ENCODE measurements at regions not wholly inside any gene's neighbourhood (a gene's known extent, or its start where the extent isn't known, plus 50 kb on each side); places are given as distances from the start of the nearest gene placed in this dataset.

DNA sequence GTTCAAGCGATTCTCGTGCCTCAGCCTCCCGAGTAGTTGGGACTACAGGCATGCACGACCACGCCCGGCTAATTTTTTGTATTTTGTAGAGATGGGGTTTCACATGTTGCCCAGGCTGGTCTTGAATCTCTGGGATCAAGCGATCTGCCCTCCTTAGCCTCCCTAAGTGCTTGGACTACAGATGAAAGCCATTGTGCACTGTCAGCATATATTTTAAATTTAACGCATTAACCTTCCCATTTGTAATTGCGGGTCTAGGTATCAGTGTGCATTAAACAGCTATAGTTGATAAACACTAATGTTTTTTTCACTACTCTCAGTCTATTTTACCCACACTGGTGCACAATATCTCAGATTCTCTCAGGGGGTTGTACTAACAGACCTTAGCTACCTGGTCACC lies 1930.8 kb downstream of the C4orf33 start:
- DNase-seq (ENCODE audit: low read depth in 2 of 2) = no peak

DNA sequence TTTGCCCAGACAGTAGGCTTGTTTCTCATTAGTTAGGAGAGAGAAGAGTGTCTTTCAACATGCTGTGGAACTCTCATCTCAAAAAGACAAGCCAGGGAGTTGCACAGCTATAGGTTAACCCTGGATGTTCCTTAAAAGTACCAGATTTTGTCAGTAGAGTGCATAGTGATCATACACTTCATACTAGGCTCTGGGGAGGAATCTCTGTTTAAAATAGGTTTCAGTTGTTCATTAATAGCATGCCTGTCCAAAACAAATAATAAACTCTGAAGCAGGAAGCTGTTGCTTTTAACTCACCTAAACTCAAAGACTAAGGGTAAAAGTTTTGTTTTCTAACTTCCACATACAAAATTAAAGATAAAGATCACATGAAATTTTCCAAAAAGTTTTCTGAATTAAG lies 1948.4 kb downstream of the C4orf33 start:
- DNase-seq (ENCODE audit: low read depth in 2 of 2) = no peak

- DNase-seq (ENCODE audit: low read depth in 2 of 2) = no peak
Measured at GRCh38 chr4:131046821-131047220, 1950.9 kb downstream of the C4orf33 start.

GRCh38 chr4:131052646-131053045 lies 1956.7 kb downstream of the C4orf33 start:
- DNase-seq (ENCODE audit: low read depth in 2 of 2) = no peak

DNA sequence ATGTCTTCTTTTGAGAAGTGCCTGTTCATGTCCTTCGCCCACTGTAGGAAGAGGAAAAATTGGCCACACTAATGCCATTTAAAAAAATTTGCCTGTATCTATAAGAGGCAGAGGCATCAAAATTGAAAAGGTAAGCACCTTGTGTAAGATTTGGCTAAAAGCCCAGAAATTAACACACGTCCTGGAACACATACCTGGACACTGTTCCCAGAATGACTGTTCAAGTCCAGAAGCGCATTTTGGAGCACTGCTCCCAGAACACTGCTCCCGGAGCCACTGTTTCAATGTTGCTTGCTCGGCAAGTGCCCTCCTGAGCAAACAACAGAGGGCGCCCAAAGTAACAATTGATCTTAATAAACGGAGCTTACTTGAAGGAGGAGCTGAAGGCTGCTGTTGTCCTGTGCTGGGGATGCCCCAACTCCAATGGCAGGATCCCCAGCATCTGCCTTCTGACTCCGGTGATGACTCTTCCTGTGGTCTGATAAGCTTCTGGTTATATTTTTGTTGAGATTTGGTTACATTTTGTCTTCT lies 1958.6 kb downstream of the C4orf33 start:
- DNase-seq (ENCODE audit: low read depth in 2 of 2) = no peak

GRCh38 chr4:131061734-131062133 lies 1965.8 kb downstream of the C4orf33 start:
- DNase-seq (ENCODE audit: low read depth in 2 of 2) = no peak

DNA sequence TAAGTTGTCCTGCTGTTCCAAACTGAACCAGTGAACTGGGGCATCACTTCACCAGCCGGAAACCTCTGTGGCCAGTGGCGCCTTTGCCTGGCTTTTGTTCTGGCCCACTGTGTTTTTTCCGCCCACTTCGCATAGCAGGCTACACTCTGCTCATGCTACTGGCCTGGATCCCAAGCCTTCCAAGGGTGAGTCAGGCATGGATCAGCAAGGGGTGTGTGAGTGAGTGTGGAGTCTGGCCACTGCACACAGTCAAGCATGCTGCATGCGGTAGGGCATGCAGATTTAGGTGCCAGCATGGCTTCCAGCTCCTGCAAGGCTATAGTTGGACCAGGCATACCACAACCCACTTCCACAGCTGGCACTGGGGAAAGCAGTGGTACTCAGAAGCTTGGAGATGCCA lies 1967.9 kb downstream of the C4orf33 start:
- no peak for DNase-seq (ENCODE audit: low read depth in 2 of 2)

- DNase-seq (ENCODE audit: low read depth in 2 of 2) = no peak
Measured at GRCh38 chr4:131081069-131081468, 1985.1 kb downstream of the C4orf33 start.

DNA sequence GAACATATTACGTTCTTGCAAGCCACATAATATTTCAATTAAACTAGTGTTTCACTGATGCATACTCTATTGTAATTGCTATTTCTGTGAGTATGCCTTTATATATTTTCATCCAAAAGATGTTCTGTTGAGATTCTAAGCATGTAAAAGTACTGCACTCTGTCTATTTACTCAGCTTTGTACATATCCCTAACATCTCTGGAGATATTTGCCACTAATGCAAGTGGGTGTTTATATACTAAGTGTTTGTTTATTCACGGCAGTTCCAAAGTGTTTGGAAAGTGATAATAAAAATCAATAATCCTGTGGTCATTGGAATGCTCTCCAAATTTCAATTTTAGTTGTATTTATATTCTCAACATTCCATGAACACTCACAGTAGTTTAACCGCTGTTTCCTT lies 1989.0 kb downstream of the C4orf33 start:
- no peak for DNase-seq (ENCODE audit: low read depth in 2 of 2)

GRCh38 chr4:131091896-131092295 lies 1995.9 kb downstream of the C4orf33 start:
- no peak for DNase-seq (ENCODE audit: low read depth in 2 of 2)

- no peak for DNase-seq (ENCODE audit: low read depth in 2 of 2)
Measured at GRCh38 chr4:131093303-131093702, 1997.4 kb downstream of the C4orf33 start.

DNA sequence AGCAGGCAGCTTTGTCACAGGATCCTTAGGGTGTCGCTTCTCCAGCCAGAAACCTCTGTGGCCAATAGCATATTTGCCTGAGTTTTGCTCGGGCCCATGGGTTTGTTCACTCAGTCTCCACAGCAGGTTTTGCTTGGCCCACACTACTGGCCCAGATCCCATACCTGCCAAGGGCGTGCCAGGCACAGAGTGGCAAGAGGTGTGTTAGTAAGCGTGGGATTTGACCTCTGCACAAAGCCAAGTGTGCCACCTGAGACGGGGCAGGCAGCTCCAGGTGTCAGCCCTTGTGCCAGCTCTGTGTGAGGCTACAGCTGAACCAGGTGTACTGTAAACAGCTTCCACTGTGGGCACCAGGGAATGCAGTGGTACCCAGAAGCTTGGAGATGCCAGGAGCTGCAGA lies 2003.0 kb downstream of the C4orf33 start:
- no peak for DNase-seq (ENCODE audit: low read depth in 2 of 2)

DNA sequence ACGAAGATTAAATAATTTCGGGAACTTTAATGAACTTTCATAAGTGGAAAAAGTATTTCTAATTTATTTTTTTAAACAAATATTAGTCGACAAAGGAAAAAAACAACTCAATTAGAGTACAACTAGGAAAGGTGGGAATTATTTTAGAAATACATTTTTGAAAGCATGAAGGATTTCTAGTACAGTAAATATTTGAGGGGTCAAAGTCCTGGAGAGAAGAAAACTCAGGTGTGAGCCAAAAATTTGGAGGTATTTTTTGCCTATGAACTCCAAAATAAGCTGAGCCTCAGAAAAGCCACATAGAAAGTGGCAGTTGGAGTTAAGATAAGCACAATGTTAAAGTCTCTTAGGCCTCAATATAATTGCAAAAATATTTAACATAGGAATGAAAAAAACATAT lies 2017.3 kb downstream of the C4orf33 start:
- DNase-seq (ENCODE audit: low read depth in 2 of 2) = no peak

- DNase-seq (ENCODE audit: low read depth in 2 of 2) = no peak
Measured at GRCh38 chr4:131113704-131114103, 2017.8 kb downstream of the C4orf33 start.

DNA sequence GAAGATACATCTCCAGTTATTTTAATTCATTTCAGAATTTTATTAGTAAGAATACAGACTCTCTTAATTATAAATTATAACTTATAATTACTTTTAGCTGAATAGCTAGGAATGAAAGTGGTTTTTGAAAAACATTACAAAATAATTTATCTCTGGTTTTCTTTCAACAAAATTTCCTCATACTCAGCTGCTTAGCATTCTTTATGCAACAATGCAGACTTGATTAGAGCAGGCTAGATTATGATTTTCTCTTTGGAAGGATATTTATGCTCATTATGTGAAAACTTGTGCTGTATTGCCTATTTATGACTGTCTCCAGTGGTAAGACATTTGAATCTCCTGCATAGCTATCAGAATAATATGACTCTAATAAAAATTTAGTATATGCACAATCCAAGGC lies 2023.7 kb downstream of the C4orf33 start:
- DNase-seq (ENCODE audit: low read depth in 2 of 2) = no peak

DNA sequence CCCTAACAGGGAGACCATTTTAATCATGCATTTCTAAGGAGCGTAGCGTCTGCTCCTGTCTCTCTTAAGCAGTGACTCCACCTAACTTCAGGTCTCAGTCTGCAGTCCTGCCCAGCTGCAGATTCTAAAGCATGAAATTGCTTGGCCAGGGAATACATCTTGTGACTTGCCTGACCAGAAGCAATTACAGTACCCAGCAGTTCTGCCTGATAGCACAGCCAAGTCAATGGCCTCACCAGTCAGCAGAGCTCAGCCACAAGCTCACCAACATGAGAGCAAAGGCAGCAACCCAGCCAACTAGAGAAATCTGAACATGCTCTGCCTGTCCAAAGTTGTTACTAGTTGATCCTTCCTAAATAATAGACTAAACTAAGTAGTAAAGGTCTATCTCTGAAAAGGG lies 2011.9 kb upstream of the PCDH10 start:
- no peak for DNase-seq (ENCODE audit: low read depth in 2 of 2)

DNA sequence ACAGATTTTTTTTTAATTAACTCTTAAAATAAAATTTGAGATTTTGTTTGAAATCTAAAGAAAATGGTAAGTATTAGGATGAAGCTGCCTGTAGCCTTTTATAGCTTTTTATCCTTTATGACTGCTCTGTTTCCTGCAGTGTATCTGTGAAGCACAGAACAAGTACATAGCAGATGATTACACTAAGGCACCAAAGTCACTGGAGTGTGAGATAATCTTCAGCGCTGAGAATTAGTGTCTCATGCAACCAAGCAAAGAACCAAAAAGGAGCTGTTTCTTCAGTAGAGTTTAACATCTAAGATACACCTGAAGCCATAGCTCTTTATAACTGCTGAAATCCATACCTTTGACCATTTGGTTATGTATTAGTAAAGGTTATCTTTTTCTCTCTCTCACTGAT lies 1989.8 kb upstream of the PCDH10 start:
- no peak for DNase-seq (ENCODE audit: low read depth in 2 of 2)

- DNase-seq (ENCODE audit: low read depth in 2 of 2) = no peak
Measured at GRCh38 chr4:131192318-131192717, 1956.8 kb upstream of the PCDH10 start.

- DNase-seq (ENCODE audit: low read depth in 2 of 2) = no peak
Measured at GRCh38 chr4:131207589-131207988, 1941.5 kb upstream of the PCDH10 start.

DNA sequence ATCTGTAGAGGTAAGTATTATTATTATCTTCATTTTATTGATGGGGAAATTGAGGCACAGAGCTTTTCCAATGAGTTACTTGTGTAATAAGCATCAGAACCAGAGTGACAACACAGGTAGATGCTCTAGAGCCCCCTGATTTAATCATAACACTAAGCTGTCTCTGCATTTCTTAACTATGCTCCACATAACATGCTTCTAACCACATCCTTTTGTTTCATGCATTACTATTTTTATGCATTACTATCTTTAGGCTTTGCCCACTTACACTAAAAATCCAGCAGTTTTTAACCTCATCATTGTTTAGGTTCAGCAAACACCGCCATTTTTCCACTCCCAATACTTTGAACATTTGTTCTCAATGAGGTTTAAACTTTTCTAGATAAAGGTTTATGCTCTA lies 1900.8 kb upstream of the PCDH10 start:
- no peak for DNase-seq (ENCODE audit: low read depth in 2 of 2)

GRCh38 chr4:131251321-131251720 lies 1897.8 kb upstream of the PCDH10 start:
- DNase-seq (ENCODE audit: low read depth in 2 of 2) = no peak

DNA sequence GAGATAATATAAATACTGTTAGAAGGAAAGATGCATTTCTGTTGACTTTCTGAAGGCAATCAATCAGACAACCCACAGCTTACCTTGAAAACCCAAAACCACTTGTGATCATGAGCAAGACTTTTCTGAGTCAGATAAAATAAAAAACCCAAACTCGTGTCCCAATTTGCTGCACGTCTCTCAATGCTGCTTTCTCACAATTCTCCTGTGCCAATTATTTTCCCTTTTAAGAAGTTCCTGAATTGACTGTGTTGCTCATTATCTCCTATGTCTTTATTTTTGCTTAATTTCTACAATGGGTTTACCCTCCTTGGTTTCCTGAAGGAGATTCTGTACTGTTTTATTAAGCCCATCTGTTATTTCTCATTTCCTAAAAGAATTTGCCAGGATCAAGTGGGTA lies 1891.9 kb upstream of the PCDH10 start:
- DNase-seq (ENCODE audit: low read depth in 2 of 2) = no peak

GRCh38 chr4:131258361-131258760 lies 1890.7 kb upstream of the PCDH10 start:
- DNase-seq (ENCODE audit: low read depth in 2 of 2) = no peak

GRCh38 chr4:131288441-131288840 lies 1860.7 kb upstream of the PCDH10 start:
- no peak for DNase-seq (ENCODE audit: low read depth in 2 of 2)

DNA sequence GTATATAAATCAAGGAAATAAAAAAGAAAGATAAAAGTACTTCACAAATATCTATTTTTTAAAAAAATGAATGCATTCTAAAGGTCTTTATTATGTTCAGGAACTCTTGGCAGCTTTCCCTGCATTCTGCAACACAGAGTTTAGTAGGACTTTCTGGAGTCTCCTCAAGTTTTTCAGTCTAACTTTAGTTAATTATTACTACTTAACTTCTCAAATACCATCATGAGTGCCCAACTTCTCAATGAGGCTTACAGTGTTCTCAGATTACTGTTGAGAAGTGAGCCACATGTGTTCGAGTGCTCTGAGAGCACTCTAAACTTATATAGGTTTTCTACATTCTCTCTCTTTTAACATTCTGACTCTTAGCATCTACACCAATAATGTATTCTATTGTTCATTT lies 1852.9 kb upstream of the PCDH10 start:
- DNase-seq (ENCODE audit: low read depth in 2 of 2) = no peak

Measured in stimulated activated CD8-positive, alpha-beta memory T cell treated with anti-CD3 and anti-CD28 coated beads, Interleukin-2, amount 100 ng/mL, for 1 hour (primary cell).